Globus pallidus (tissue), 1 donor: ENCODE measurements at regions not wholly inside any gene's neighbourhood (a gene's known extent, or its start where the extent isn't known, plus 50 kb on each side); places are given as distances from the start of the nearest gene placed in this dataset.
A peak's percentile ranks its signal among the peaks of the same experiment; 100 is the strongest.
"Not testable (repeated sequence)": the region's sequence is repeated elsewhere in the genome, so short reads cannot be mapped to it uniquely, and the experiment has no call there.

Experiments used
- DNase-seq: peaks from one replicate; pipeline ENCODE4 v3.0.0-alpha.2; 2015; ENCODE audit warnings: low spot score

DNA sequence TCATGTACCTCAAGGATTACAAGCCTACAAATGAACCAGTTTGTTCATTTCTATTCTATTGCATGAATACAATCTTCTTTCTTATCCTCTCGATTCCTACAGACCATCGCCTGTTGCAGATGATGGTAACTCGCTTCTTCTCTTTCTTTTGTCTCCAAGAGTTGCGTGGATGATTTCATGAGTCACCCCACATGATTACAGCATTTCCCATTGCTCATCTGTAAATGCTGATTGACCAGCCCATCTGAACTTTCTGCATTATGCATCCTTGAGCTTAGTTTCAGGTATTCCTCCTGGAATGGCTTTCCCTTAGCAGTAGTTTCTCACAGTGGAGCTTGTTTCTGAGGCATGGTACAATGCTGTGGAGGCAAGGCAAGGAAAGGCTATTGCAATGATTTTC lies 109.6 kb upstream of the TOPAZ1 start:
- DNase-seq, result no peak

GRCh38 chr3:44132593-44132992 lies 109.1 kb upstream of the TOPAZ1 start:
- DNase-seq, result no peak

DNA sequence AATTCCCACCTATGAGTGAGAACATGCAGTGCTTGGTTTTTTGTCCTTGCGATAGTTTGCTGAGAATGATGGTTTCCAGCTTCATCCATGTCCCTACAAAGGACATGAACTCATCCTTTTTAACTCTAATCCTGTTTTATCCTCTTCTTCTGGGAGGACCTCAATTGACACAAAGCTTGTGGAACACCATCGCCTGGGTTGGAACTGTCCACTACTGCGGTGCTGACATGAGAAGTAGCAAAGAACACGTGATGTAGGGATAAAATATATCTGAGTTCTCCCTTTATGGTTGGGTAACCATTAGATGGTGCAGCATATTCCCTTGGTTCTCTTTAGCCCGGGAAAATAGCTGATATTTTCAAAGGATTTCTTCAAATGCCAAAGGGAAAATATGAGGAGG lies 105.3 kb upstream of the TOPAZ1 start:
- DNase-seq, result no peak

DNA sequence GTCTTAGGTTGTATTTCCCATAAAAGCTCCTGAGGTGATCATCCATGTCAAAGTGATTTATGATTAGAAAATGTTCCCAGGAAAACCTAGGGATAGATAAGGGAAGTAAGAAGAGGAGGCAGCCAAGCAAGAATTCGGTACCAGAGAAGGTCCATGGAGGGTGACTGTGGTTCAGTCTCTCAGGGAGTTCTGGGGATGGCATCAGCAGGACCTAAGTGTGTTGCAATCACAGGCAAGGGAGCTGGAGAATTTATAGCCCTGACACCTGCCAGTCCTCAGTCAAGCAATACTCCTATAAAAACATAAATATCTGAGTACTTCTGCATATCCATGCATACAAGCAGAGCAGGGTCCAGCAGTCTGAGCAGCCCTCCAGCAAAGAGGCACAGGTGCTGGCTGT lies 95.6 kb upstream of the TOPAZ1 start:
- no peak for DNase-seq

DNA sequence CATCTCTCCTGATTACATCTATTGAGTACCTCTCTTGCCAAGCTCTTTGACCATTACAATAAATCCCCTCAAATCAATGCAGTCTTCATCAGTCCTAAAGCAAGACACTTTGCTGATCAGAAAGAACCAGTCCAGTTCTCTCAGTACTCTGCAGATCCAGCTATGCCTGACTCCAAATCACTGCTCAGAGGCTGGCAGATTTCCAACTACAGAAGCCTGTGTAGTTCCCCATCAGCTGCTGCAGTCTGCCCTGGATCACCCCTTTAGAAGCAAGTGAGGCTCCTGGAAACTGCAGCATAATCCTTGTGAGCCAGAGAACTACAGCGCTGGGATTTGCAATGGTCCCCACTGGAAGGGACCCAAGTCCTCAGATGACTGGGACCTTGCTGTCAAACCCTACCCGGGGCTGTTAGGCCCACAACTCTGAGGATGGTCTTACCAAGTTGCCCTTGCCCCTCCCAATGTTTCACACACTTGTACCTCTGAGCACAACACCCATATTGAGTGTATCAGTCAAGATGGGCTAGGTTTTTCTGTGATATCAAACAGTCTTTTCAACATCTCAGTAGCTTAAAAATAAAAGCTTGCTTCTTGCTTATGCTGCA lies 81.9 kb upstream of the TOPAZ1 start:
- DNase-seq, result no peak

DNA sequence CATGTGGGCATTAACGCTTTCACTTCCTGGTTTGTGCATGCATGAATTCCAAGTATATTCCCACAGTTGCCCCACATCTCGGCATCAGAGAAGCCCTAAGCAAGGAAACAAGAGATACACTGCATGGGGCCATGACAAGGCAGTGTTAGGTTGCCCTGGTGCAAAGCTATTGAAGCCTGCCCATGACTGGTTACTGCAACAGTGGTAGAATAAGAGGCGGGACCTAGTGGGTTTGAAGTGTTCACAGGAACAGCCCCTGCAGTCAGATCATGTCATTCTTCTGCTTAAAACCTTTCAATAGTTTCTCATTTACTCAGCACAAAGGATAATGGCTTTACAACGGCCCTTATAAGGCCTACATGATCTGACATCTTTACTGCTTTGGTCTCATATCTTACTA lies 80.9 kb upstream of the TOPAZ1 start:
- no peak for DNase-seq

DNA sequence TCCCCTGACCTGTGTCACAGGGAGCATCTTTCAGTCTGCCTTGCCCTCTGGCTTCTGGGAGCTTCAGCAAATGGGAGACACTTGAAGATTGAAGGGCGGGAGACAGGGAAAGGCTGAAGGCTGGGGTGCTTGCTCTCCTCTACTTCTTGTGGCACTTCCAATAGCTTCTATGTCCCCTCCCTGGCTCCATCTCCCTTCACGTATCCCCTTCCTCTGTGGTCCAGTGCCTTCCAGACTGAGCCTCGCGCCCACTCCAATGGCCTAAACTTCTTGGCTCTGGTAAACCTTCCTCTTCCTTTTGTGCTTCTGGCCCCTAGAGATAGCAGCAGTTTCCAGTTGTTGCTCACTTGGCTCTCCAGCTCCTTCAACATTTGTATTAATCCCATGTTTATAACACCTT lies 69.8 kb upstream of the TOPAZ1 start:
- no peak for DNase-seq

DNA sequence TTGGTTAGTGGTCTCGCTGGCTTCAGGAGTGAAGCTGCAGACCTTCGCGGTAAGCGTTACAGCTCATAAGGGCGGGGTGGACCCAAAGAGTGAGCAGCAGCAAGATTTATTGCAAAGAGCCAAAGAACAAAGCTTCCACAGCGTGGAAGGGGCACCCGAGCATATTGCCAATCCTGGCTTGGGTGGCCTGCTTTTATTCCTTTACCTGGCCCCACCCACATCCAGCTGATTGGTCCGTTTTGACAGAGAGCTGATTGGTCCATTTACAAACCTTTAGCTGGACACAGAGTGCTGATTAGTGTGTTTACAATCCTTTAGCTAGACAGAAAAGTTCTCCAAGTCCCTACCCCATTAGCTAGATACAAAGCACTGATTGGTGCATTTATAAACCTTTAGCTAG lies 69.0 kb upstream of the TOPAZ1 start:
- DNase-seq, result not testable (repeated sequence)

GRCh38 chr3:44173263-44173662 lies 68.4 kb upstream of the TOPAZ1 start:
- no peak for DNase-seq

DNA sequence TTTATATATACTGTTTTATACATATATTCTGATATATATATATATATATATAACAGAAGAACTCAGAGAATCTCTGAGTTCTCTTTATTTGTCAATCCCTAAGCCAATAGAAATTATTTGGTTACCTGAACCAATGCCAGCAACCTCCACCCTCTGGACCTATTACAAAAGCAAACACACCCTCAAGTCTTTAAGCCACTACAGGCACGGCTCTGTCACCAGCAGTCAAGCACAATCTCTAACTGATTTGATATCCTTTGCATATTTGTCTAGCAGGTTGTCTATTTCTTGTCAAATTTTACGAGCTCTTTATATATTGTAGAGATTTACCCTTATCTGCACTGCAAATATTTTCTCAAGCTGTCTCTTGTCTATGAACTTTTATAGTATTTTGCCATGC lies 66.6 kb upstream of the TOPAZ1 start:
- DNase-seq, result no peak

DNA sequence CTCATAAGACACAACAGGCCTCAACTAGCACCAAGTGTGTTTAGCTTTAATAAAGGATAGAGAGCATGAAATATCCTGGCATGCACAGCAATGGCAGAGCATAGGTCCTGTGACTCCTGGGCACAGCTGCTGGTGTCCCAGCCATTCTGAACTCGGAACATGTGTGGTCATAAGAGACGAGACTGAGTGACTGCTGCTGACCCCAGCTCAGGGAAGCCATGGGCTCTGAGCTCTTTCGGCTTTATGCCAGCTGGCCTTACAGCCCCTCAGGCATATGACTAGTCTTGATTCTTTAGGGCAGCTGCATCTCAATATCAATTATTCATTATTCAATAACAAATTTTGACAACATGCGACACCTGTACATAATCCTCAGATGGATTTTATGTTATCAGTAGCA lies 62.4 kb upstream of the TOPAZ1 start:
- no peak for DNase-seq

DNA sequence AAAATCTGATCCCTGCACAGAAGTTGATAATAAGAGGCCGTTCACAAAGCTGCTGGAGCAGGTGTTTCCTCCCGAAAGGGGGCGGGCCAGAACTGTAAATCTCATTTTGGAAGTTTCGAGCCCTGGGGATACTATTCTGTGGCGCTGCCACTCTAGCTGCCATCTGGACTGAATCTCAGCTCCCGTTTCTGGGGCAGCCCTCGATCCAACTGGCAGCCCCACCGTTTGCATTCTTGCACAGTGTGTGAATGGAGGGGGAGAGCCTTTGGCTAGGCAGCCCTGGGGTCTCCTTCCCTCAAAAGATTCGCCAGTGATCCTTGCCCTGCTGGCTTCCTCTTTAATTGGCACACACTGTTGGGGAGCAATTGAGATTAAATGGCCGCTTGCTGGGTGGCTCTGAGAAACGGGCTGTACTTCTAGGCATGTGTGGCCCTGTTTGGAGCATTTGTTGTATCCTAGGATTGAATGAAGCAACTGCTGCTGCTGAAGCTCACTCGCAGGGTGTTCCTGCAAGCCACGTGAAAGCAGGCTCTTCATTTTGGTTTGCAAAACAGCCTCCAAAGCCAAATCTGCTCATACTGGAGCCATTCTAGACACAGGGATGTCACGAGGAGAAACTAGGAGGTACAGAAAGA lies 57.2 kb upstream of the TOPAZ1 start:
- peak; percentile 29 for DNase-seq

DNA sequence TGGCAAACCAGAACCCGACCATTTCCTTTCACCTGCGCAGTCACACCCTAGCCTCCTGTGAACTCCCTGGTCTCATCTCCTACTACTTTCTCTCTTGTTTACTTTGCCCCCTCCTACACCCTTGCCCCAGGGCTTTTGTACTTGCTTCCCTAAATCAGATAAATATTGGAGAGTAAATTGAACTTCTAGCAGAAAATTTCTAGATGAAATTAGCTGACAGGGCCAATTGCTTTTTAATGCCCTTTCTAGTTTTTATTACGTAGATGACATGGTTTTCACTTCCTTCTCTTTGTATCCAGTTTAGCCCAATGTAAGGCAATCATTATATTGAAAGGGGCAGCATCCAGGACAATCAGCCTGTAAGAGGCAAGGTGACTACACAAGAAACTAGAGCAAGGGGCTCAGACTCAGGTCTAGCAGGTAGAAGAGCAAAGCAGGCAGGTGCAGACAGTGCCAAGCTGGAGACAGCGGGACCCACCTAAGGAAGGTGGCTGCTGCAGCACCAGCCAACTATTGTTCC lies 56.2 kb upstream of the TOPAZ1 start:
- DNase-seq, result no peak

GRCh38 chr3:44186111-44186672 lies 55.5 kb upstream of the TOPAZ1 start:
- no peak for DNase-seq

- no peak for DNase-seq
Observed at GRCh38 chr3:44186712-44187111, 55.0 kb upstream of the TOPAZ1 start.
